Iris pigment epithelial cell (primary cell): ENCODE measurements at regions not wholly inside any gene's neighbourhood (a gene's known extent, or its start where the extent isn't known, plus 50 kb on each side); places are given as distances from the start of the nearest gene placed in this dataset.
A peak's percentile ranks its signal among the peaks of the same experiment; 100 is the strongest.
"Not testable (repeated sequence)": the region's sequence is repeated elsewhere in the genome, so short reads cannot be mapped to it uniquely, and the experiment has no call there.

Experiments
- DNase-seq: peaks from one replicate; pipeline ENCODE4 v3.0.0-alpha.2; 2011; ENCODE audit warnings: low read depth

- not testable (repeated sequence) for DNase-seq
Measured at GRCh38 chr17:62196587-62196986, 131.5 kb upstream of the MED13 start.

GRCh38 chr17:62194401-62194800 is 129.3 kb upstream of the MED13 start:
- no peak for DNase-seq

- DNase-seq: no peak
Measured at GRCh38 chr17:62193249-62193648, 128.2 kb upstream of the MED13 start.

- DNase-seq: no peak
Measured at GRCh38 chr17:62191390-62192361, 126.6 kb upstream of the MED13 start.

GRCh38 chr17:62189377-62189776 is 124.3 kb upstream of the MED13 start:
- DNase-seq: no peak

- peak; percentile 25 for DNase-seq
Measured at GRCh38 chr17:62188713-62189112, 123.6 kb upstream of the MED13 start.

- no peak for DNase-seq
Measured at GRCh38 chr17:62187681-62188080, 122.6 kb upstream of the MED13 start.

- DNase-seq: no peak
Measured at GRCh38 chr17:62186841-62187240, 121.8 kb upstream of the MED13 start.

- no peak for DNase-seq
Measured at GRCh38 chr17:62180772-62181171, 115.7 kb upstream of the MED13 start.

- peak; percentile 49 for DNase-seq
Measured at GRCh38 chr17:62179525-62180161, 114.6 kb upstream of the MED13 start.

- DNase-seq: peak; percentile 30
Measured at GRCh38 chr17:62178579-62178978, 113.5 kb upstream of the MED13 start.

- DNase-seq: peak; percentile 27
Measured at GRCh38 chr17:62172492-62173291, 107.6 kb upstream of the MED13 start.

GRCh38 chr17:62167076-62167475 is 102.0 kb upstream of the MED13 start:
- DNase-seq: no peak

GRCh38 chr17:62164747-62165722 is 100.0 kb upstream of the MED13 start:
- no peak for DNase-seq

GRCh38 chr17:62163847-62164246 is 98.8 kb upstream of the MED13 start:
- no peak for DNase-seq

GRCh38 chr17:62162898-62163297 is 97.8 kb upstream of the MED13 start:
- DNase-seq: no peak

- no peak for DNase-seq
Measured at GRCh38 chr17:62161405-62162148, 96.5 kb upstream of the MED13 start.

- DNase-seq: no peak
Measured at GRCh38 chr17:62160816-62161215, 95.7 kb upstream of the MED13 start.

- DNase-seq: no peak
Measured at GRCh38 chr17:62159994-62160393, 94.9 kb upstream of the MED13 start.

- no peak for DNase-seq
Measured at GRCh38 chr17:62156949-62157348, 91.9 kb upstream of the MED13 start.

GRCh38 chr17:62154909-62155308 is 89.8 kb upstream of the MED13 start:
- no peak for DNase-seq
